Activated T-helper 1 cell treated with anti-CD3 and anti-CD28 coated beads, Interleukin-2, amount 50 U/mL, for 16 hours (primary cell): ENCODE measurements at regions not wholly inside any gene's neighbourhood (a gene's known extent, or its start where the extent isn't known, plus 50 kb on each side); places are given as distances from the start of the nearest gene placed in this dataset.

ENCODE experiments used
- DNase-seq, 2 donors: peaks; one replicate each; pipeline ENCODE4 v3.0.0-alpha.2; 2020; ENCODE audit warnings: low read depth in 1 of 2, low spot score in 1 of 2

DNA sequence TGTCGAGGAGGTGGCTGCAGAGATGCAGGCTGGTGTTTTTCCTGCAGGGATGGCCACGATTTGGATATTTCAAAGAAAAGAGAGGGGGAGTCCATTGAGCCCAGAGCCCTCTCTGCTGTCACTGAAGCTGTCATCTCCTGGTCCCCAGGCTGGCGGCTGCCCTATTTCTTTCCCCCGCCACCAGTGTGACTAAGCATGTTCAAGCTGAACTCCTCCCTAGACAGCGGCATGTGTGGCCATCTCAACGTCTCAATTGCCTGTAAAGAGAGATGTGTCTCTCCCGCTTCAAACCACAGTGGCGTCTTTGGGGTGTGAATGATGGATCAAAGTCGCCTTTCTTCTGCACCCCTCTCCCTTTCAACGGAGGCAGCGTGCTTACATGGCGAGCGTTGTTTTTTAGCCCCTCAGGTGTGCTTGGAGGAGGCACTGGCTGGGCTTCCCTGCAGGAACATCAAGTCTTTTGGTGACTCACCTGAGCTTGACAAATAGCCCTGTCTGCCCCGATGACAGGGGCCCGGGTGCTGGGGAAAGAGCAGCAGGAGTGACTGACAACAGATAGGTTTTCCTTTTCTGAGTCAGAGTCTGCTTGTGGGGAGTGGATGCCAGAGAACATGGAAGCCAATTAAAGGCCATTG is 346.4 kb upstream of the AJAP1 start:
- no peak for DNase-seq

DNA sequence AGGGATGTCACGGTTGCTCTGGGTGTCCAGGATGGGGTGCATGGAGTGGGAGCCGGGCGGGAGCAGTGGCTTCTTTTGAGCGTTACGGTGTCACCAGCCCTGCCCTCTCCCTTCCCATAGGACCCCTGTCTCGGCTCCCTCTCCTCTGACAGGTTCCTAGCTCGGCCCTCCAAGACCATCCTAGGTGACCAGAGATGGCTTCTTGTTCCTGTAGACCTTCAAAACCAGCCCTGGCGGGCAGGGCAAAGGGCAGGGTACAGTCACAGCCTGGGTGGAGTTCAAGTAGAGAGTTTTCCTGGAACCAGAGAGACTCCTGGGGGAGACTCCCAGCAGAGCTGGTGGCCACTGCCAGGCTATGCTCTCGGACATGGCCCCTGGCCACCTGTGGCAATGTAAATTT is 345.6 kb upstream of the AJAP1 start:
- no peak for DNase-seq

DNA sequence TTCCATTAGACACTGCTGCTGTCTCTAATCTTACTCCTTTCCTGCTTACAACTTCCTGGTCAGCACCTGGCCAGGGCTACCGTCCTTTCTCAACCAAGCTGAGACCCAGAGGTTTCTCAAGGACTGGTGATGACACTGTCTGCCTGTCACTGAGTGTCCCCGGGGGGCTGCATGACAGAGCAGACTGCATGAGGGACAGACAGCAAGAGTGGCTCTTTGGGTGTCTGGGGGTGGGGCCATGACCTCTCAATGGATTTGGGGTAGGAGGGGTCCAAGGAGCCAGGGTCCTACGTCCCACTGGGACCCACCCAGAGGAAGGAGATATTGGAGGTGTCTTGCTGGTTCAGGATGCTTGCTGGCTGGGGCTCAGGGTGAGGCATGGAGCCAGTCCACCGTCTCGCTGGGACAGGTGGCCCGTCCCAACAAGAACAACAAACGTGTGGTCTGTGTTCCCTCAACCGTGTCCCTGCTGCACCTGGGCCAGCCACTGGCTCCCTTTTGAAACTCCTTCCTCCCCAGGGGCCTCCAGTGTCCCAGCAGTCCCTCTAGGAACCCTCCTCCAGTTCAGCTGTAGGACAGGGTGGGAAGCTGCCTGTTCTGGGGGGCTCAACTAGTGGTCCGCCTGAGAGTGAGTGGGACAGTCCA is 344.6 kb upstream of the AJAP1 start:
- no peak for DNase-seq

DNA sequence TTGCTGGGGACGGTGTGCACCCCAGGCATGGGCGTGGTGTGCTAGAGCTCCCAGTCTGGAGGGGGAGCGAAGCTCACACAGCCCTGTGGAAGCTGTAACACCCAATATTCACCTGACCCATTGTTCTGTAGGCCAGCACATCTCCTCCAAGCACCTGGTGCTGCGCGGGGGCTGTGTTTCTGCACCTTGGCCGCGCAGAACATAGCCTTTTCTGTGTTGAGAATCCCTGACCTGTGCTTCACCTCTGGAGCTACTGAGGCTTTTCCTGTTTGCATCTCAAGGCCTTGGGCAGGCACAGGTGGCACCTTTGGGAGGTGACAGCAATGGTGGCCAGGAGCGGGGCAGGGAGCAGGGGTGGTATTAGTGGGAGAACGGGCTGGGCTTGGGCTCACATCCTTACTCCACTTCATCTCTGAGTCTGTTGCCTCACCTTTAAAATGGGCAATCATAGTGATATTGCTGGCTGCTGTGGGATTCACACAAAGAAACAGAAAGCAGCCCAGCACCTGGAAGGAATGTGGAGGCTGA is 343.9 kb upstream of the AJAP1 start:
- no peak for DNase-seq

DNA sequence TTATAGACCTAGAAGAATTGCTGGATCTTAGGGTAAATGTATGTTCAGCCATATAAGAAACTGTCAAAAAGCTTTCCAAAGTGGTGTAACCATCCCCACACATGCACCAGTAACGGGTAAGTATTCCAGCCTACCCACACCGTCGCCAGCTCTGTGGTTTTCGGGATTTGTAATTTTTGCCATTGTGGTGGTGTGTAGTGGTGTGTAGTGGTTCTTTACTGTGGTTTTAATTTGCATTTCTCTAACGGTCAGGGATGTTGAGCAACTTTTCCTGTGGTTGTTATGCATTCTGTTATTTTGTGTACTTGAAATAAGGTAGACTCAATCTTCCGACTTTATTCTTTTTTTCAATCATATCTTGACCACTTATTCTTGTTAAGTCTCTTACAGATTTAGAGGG is 342.4 kb upstream of the AJAP1 start:
- DNase-seq: no peak

DNA sequence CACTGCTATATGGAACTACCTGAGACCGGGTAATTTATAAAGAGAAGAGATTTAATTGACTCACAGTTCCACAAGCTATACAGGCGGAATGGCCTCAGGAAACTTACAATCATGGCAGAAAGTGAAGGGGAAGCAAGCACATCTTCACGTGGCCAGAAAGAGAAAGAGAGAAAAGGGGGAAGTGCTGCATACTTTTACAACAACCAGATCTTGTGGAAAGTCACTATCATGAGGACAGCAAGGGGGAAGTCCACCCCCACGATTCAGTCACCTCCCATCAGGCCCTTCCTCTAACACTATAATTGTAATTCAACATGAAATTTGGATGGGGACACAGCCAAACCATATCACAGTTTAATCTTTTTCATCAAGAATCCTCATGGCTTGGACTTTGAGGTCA is 339.2 kb upstream of the AJAP1 start:
- DNase-seq: no peak

DNA sequence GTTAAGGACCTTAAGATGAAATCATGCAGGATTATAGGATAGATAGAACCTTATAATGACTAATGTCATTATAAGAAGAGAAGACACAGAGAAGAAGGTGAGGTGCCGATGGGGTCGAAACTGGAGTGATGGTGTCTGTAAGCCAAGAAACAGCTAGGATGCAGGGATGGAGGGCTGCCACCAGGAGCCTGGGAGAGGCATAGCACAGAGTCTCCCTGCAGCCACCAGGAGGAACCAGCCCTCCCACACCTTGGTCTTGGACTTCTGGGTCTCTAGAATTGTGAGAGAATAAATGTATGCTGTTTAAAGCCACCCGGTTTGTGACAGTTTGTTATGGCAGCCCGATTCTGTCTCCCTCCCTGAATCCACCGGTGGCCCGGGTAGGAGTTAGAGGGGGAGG is 337.2 kb upstream of the AJAP1 start:
- no peak for DNase-seq

DNA sequence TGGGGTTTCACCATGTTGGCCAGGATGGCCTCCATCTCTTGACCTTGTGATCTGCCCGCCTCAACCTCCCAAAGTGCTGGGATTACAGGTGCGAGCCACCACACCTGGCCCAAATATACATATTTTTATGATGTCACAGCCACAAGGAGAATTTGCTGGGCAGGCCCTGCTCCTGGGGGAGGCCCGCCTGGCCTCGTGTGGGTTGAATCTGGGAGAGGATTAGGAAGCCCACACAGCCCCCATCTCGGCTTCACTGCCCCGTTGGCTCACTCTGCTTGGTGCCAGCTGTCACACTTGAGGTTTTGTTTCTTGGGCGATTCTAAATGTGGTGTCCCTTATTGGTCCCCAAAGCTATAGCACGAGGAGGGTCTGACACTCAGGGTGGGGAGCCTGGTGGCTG is 335.7 kb upstream of the AJAP1 start:
- no peak for DNase-seq

DNA sequence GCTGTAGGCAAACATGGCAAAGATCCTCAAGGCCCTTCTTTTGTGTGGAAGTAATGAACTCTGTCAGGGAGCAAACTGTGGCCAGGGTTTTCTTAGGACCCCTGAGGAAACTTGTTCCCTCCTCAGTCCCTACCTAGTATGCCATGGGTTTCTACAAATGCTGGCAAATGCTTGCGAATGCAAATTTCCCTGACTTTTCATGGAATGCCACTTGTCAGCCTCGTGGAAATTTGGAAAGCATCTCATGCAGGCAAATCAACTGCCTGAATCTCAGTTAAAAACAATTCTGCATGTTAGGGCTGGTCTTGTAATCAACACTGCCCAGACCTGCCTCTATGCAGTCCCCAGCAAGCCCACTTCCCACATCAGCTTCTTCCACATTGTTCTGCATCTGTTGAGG is 334.9 kb upstream of the AJAP1 start:
- DNase-seq: no peak

DNA sequence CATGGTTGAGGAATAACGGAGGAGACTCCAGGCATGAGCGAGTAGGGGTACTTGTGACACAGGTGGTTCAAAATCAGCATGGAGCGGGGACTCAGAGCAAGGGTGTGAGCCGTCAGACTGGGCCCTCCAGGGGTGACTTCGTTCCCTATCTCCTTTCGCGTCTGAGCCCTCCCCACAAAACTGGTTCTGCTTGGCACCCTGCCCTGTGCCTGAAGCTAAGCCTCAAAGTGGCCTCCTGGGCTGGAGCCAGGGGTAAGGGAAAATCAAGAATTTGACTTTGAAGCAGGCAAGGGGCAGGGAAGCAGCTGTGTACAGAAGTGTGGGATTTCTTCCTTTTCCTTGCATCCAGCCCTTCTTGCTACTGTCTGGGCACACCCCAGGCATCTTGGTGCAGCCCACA is 331.5 kb upstream of the AJAP1 start:
- DNase-seq: no peak

DNA sequence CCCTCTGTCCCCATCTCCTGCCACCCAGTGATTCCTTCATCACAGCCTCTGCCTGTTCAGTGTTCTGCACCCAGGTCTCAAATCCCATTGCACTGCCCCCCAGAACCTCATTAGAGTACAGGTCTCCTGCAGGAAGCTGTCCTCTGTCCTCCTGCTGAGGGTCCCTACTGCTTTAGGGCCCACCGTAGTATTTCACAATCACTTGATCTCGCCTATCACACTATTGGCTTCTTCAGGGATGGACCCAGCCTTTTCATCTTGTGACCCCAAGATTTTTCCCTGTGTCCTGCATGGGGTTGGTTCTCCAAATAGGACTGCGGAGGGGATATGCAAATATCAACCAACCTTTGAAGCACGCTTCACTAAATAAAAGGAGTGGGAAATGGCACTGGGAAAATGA is 331.1 kb upstream of the AJAP1 start:
- no peak for DNase-seq

DNA sequence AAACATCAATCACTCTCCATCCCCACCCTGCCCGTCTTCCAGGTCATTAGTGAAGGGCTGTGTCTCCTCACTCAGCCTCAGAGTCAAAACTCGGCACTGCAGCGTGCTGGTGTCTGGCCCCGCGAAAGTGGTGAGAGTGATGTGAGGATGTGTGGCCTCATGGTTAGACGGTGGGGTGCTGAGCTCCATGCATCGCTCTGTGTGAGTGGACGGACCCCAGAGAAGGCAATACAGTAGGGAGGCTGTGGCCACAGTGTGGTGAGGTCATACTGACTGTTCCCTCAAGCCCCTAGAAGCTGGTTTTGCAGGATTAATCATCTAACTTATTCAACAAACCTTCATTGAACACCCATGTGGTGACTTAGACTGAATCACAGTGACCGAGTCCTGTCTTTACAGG is 329.9 kb upstream of the AJAP1 start:
- no peak for DNase-seq

DNA sequence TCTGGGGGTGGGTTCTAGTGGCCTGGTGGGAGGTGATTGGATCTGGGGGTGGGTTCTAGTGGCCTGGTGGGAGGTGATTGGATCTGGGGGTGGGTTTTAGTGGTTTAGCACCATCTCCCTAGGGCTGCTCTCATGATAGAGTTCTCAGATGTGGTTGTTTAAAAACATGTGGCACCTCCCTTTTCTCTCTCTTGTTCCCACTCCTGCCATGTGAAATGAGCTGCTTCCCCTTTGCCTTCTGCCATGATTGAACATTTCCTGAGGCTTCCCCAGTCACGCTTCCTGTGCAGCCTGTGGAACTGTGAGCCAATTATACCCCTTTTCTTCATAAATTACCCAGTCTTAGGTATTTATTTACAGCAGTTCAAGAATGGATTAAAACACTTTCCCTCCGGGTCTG is 327.3 kb upstream of the AJAP1 start:
- no peak for DNase-seq

DNA sequence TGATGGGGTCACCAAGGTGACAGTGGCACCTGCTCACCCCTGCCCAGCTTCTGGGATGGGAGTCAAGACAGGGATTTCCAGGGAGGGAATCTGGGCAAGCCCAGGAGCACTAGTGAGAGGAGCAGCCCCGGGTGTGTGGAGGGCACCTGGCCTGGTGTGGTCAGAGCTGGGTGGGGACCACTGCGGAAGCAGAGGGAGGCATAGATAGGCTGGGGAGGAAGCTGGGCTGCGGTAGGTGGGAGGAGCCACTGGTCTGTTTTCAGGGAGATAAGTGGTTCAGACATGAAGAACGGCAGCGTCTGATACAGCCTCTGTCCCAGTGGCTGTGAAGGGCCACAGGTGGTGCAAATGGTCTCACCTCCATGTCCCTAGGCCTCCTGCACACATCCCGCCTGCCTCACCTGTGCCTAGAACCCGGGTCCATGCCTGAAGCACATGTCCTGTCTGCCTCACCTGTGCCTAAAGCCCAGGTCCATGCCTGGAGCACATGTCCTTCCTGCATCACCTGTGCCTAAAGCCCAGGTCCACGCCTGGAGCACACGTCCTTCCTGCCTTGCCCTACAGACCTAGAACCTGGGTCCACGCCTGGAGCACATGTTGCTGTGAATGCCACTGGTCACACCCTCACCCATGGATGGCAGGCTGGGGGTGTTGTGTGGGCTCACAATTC is 325.9 kb upstream of the AJAP1 start:
- no peak for DNase-seq

DNA sequence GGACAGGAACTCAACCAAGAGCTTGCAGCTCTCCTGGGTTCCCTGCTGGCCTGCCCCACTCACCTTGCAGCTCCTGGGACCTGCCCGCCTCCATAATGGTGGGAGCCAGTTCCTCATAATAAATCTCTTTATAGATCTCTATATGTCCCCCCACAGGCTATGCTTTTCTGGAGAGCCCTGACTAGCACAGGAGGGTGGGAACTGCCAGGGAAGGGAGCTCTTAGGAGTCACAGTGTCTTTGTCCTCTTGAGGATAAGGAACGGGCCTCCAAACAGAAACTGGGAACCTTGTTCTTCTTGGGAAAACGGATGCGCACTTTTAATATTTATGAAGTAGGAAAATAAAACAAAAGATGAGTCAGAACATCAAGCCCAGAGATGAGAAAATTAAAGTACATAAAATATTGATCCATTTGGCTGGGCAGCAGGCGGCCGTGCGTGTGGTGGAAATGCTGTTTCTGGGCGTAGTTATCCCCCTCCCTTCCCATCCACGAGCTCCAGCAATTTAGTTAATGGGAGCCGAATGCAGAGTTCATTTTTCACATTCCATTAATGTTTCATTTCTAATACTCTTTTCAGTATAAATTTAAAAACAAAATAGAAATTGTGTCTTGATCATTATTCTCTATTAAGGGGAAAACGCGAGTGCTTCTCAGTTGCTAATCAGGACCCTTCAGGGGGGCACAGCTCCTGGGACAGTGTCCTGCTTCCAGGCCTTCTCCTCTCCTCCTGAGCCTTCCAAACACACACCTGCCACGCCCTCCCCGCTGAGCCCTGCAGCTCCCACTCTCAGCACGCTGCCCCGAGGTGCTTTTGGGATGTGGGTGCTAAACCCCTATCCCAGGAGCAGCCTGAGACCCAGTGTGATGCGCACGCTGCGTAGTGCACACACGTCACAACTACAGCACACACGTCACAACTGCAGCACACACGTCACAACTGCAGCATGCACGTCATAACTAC is 323.3 kb upstream of the AJAP1 start:
- DNase-seq: no peak

DNA sequence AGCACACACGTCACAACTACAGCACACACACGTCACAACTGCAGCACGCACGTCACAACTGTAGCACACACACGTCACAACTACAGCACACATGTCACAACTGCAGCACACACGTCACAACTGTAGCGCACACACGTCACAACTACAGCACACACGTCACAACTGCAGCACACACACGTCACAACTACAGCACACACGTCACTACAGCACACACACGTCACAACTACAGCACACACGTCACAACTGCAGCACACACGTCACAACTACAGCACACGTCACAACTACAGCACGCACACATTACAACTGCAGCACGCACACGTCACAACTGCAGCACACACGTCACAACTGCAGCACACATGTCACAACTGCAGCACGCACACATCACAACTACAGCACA is 322.6 kb upstream of the AJAP1 start:
- DNase-seq: no peak

DNA sequence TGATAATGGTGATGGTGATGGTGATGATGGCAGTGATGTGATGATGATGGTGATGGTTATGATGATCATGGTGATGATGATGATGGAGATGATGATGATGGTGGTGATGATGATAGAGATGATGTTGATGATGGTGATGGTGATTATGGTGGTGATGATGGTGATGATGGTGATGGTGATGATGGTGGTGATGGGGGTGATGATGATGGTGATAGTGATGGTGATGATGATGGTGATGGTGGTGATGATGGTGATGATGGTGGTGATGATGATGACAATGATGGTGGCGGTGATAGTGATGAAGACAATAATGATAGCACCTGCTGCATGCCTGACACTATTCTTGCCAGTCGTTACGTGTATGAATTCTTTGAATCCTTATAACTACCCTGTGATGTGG is 317.9 kb upstream of the AJAP1 start:
- DNase-seq: no peak

DNA sequence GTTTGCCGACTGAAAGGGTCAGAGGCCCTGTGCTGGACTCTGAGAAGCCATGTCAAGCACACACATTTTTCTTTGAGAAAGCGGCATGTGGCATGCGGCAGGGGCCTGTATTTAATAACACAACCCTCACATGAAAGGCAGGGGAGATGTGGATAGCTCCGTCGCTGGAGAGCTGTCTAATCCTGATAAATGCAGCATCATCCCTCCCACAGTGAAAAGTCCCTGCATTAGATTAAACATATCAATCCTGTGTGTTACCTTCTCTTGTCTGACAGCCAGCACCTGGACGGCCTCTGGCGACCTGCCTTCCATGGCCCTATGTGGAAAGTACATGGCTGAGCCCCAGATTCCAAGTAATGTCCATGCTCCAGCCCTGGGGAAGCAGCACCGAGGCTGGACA is 313.0 kb upstream of the AJAP1 start:
- no peak for DNase-seq

DNA sequence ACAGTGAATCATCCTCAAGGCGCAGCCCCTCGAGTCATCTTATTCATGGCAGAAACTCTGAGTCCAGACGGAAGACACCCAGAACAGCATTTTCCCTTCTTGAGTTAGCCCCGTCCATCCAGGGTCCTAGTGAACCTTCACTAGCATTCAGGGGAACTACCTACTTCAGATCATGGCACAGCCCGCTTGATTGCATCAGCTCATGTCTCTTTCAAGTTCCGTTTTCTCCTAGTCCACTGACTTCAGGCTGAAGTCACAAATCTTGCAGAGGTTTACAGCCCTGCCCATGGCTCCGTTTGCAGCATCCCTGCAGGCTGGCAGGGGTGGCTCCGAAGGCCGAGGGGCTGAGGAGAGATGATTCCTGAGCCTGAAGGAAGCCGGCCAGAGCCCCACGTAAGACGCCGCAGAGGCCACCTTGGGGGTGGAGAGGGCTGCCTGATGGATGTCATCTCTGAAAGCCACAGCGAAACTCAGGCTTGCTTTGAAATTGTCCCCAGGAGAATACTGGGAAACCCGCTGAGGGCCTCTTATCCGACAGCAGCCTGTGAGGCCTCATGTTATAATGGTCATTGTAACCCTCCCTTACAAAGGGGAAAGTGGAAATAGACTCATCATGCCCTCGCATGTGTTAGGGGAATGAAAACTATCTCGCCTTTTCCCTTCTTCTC is 310.2 kb upstream of the AJAP1 start:
- no peak for DNase-seq

DNA sequence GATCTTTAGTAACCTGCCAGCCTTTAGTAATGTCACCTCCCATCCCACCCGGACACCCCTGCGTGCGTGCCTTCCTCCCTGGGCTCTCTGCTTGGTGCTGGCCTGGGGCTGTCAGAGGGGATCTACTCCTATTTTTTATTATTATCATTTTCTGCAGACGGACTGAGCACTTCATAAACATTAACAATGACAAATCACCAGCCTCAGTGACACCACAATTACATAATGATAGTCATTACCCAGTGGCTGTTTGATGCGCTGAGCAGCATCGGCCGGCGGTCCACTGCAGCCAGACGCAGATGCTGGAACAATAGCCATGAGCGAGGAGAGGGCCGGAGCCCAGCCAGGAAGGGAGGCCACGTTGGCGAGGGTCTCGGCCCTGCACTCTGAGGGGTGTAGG is 309.3 kb upstream of the AJAP1 start:
- DNase-seq: no peak

DNA sequence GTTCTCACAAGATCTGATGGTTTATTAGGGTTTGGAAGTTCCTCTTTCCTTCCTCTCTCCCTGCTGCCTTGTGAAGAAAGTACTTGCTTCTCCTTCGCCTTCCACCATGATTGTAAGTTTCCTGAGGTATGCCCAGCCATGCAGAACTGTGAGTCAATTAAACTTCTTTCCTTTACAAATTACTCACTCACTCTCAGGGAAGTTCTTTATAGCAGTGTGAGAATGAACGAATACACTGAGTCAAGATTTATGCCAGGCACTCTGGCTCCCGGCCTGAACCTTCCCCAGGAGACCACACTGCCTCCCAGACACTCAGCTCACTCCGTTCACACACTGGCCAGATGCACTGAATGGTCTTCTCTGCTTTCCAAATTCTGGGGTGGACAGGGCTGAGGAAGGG is 308.3 kb upstream of the AJAP1 start:
- DNase-seq: no peak
